ENCODE measurements at regions not wholly inside any gene's neighbourhood (a gene's known extent, or its start where the extent isn't known, plus 50 kb on each side); places are given as distances from the start of the nearest gene placed in this dataset.
A peak's percentile ranks its signal among the peaks of the same experiment; 100 is the strongest.

GRCh38 chr10:123582084-123582989 lies 83.8 kb upstream of the GPR26 start:
- peak; percentile 46 for DNase-seq

DNA sequence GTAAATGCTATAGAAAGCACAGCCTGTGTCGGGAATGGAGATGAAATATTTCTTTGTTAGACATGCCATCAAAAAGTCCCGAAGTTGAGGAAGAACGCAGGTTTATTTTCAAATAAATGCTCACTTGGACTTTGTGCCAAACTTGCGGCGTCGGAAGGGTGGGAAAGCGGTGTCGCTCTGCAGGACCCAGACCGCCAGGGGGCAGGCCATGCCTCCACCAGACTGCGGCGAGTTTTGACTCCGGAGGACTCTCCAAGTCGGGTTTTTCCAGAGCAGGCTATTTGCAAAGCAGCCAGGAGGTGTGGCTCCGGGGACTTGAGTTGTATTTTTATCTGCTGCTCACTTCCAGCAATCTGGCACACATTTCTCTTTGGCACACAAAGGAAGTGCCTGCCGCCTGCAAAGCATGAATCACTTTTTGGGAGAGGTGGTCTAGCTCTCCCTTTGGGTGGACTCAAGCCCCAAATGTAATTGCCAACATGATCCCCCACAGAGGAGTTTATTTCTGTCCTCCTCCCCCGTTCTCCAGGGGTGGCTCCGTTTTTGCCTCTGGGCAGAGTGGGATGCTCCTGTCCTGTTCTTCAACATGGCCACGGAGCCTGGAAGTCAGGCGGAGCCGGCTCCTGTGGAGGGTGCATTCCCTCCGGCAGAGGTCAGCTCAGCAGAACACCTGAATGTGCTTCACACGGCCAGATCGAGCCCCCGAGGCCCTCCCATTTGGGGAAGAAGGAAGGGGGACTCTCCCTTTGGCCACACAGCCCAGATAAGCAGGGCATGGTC lies 82.3 kb upstream of the GPR26 start:
- DNase-seq = peak; percentile 82

DNA sequence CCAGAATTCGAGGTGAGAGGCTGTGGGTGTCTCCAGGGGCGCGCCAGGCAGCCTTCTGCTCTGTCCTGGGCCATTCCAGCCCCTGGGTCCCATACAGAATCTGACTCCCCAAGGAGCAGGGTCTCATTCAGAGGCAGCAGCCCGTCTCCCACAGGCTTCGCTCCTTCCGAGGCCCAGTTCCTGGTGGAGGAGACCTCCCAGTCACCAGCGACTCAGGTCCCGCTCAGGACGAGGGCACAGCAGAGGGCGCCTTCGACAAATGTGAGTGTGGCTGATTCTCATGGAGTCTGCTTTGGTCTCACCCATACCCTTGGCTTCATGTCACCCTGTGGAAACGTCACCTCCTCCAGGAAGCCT lies 81.8 kb upstream of the GPR26 start:
- DNase-seq = no peak

GRCh38 chr10:123585477-123586445 lies 80.4 kb upstream of the GPR26 start:
- no peak for DNase-seq

DNA sequence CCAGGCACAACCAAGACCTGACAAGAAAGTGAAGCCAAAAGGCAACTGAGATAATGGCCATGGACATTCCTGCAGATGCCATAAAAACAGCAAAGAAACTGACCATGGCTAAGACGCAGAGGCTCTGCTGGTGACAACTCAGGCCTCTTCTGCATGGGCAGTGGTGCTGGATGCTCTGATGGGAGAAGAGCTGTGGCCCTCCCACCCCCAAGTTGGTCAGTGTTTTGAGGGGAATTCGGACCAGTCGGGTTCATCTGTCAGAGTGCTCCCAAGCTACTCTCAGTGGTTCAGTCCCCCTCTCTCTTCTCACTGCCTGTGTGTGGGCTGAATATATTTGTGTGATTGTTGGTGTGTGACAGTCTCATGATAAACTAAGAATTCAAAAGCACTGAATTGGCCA lies 79.0 kb upstream of the GPR26 start:
- DNase-seq = no peak

DNA sequence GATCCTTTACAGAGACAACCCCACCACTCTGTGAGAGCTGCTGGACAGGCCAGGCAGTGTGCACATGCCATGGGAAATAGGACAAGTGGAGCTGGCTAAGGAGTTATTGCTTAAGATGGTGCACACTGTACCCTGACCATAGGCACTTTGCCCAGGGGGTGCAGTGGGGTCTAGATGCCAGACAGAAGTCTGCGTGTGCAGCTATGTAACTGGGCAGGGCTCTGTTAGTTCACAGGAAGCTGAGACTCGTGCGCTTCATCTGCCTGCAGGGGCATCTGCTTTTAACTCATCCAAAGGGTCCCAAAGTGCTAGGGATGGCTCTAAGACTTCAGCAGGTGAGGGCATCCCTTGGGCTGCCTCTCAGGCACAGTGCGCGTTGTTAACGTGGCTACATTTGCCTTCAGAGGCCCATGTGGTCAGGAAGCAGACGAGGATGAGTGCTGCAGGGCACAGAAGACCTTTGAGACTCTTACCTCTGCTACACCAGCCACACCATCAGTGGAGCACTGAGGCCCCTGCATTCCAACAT lies 77.7 kb upstream of the GPR26 start:
- DNase-seq = no peak

GRCh38 chr10:123595661-123596060 lies 70.5 kb upstream of the GPR26 start:
- no peak for DNase-seq

DNA sequence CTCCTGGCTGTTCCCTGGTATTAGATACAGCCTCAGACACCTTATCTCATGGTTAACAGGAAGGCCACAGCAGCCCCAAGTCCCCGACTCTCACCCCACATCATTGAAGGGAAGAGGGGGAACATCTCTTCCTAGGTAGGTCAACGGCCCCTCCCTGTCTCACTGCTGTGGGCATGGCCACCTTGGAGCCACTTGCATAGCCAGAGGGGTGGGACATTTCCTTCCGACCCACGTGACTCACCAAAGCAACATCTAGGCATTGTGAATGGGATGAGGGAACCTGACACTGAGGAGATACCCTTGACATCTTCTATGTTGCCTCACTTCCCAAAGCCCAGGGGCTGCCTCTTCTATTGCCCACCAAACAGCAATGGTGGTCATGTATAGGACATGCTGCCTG lies 68.5 kb upstream of the GPR26 start:
- no peak for DNase-seq

DNA sequence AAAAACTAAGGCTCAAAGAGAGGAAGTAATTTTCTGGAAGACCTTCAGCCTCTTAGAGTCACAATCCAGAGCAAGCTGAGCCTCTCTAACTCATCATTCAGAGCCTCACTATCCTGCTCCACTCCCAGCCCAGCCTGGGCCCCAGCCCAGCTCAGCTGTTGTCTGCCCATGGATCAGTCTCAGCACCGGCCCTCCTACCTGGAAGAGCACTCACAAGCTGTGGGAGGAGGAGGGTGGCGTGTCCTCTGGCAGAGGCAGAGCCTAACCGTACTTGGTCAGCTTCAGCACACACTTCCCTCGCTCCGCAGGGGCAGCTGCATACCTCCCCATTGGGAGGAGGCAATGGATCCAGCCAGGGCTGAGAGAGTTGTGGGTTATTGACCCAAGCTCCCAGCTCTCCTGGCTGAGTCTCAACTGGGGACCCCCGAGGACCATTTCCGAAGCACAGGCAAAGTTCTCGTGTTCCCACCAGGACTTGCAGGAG lies 66.7 kb upstream of the GPR26 start:
- no peak for DNase-seq

DNA sequence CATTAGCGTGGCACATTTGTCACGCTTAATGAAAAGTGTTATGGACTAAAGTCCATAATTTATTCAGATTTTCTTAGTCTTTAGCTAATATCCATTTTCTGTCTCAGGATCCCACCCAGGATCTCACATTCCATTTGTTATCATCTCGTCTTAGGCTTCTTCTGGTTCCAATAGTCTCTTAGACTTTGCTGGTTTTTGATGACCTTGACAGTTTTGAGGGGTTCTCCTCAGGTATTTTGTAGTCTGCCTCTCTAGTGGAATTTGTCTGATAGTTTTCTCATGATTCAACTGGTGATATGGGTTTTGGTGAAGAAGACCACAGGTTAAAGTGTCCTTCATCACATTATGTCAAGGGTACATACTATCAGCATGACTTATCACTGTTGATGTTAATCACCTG lies 66.0 kb upstream of the GPR26 start:
- DNase-seq = no peak

DNA sequence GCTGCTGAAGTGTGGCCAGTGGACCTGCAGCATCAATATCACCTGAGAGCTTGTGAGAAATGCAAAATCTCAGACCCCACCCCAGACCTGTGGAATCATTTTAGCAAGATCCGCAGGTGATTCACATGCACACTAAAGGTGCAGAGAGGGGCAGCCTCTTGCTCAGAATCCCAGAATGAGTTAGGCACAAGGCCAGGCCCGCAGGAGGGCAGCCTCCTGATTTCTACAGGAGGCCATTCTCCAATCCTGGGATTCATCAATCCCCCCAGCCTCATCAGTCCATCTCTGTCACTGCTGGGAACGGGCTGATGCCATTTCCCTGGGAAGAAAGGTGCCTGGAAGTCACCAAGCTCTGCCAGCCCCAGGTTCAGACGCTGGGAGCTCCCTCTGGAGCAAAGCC lies 63.0 kb upstream of the GPR26 start:
- no peak for DNase-seq

DNA sequence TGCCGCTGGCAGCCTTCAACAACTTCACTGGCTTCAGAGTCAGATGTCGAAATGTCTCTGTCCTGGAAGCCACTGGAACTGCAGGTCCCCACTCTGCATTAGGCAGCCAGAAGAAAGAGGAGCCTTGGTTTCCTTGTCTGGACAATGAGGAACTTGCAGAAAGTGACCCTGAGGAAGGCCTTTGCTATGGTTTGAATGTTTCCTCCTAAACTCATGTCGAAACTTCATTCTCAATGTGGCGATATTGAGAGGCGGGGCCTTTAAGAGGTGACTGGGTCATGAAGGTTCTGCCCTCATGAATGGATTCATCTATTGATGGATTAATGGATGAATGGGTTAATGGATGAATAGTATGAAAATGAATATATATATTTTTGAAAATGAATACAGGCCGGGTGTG lies 61.6 kb upstream of the GPR26 start:
- DNase-seq = no peak

DNA sequence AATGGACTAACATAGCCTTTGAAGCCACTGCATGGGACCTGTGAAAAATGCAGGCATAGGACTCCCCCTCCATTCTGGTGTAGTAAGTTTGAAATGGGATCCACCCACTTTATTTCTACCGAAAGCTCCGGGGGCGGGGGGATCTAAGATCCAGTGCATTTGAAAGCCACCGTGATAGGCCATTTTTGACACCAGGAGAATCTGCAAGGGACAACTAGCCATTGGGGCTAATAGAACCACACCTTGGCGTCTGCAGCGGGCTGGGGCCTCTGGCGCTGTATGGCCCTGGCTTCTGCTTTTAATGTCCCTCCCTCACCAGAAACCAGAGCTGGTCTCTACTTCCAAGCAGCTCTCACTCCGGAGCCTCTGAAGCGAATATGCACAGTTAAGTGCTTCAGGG lies 60.1 kb upstream of the GPR26 start:
- no peak for DNase-seq

DNA sequence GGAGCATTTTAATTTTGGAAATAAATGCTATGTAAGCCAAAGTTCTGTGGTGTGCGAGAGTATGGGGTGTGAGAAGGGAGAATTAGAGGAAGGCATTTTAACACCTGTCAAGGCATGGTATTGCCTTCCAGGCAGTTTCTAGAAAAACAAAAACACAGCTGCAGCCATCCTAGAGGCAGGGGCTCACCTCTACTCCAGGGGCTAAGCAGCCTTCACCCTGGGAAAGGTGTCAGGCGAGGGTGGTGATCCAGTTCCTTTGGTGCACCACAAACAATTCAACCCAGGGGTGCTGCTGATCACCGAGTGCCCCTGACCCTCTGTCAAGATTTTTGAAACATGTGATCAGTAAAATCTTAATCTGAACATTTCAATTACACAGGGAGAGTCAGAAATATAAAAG lies 59.2 kb upstream of the GPR26 start:
- no peak for DNase-seq

GRCh38 chr10:123607386-123607785 lies 58.8 kb upstream of the GPR26 start:
- no peak for DNase-seq

- no peak for DNase-seq
Measured at GRCh38 chr10:123608047-123608446, 58.1 kb upstream of the GPR26 start.

DNA sequence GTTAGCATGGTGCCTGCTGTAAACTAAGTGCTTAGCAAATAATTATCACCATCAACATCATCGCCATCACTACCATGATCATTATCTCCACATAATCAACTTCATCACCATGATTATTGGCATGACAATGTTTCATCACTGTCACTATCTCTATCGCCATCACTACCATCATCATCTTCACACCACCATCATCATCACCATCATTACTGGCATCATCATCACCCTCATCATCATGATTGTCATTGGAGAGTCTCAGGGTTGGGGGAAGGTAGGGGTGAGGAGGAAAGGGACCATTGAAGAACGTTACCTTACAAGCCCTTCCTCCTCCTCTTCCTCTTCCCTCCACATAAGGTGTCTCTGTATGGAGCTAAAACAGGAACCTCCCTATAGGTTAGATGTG lies 54.9 kb upstream of the GPR26 start:
- DNase-seq = no peak

GRCh38 chr10:123611876-123612275 lies 54.3 kb upstream of the GPR26 start:
- DNase-seq = no peak

DNA sequence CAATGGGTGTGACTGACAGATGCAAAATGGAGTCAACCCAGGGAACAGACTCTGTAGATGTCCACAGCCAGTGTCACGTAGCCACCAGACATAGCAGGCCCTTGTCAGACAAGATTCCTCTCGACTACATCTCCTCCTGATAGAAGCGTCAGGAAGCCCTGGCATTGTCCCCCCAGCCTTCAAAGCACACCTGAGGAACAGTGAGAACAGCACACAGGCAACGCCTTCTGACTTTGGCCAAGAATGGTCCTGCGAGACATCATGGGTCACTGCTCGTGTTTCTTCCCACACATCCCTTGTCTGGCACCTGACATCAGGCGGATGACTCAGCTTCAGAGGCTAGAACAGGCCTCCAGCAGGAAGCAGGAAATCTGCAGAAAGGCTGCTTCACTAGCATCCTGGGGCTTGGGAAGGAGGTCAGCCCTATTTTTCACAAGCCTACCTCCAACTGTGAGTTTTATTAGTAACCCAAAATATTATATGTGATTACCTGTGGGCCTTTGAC lies 52.8 kb upstream of the GPR26 start:
- no peak for DNase-seq

DNA sequence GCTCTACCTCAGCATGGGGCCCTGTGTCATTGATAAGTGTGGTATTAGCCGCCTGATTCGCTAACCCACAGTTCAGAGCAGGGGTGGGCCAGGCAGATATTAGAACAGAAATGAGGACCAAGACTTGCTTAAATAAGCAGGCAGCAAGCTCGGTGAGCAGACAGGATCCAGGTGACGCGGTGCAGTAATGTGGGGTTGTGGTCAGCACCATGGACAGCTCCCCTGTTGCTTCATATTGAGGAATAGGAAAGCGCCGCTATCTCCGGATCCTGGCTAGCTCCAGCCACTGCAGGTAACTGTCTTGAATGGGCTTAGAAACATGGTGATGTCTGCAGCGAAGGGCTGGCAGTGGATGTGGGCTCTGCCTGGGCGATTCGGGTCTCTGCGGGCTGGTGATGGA lies 51.3 kb upstream of the GPR26 start:
- DNase-seq = no peak
